HG03135 (cell line): ENCODE measurements at regions not wholly inside any gene's neighbourhood (a gene's known extent, or its start where the extent isn't known, plus 50 kb on each side); places are given as distances from the start of the nearest gene placed in this dataset.
"Not testable (repeated sequence)": the region's sequence is repeated elsewhere in the genome, so short reads cannot be mapped to it uniquely, and the experiment has no call there.

Experiments
- ATAC-seq: cut with Tn5 transposase; IDR thresholded peaks from one replicate; pipeline ENCODE4 v1.9.1; 2021; ENCODE audit warnings: mild to moderate bottlenecking, moderate library complexity; ENCODE audit not compliant: unreplicated experiment

GRCh38 chr2:64910972-64911433, 78.2 kb upstream of the SLC1A4 start:
- no peak for ATAC-seq

GRCh38 chr2:64913357-64913869, 75.8 kb upstream of the SLC1A4 start:
- no peak for ATAC-seq

GRCh38 chr2:64914247-64914646, 75.0 kb upstream of the SLC1A4 start:
- no peak for ATAC-seq

- peak; percentile 58 for ATAC-seq
These were observed 74.3 kb upstream of the SLC1A4 start for GRCh38 chr2:64914735-64915509.

- peak; percentile 7 for ATAC-seq
These were observed 73.7 kb upstream of the SLC1A4 start for GRCh38 chr2:64915510-64915900.

- ATAC-seq, result no peak
These were observed 70.8 kb upstream of the SLC1A4 start for GRCh38 chr2:64918220-64918886.

GRCh38 chr2:64919261-64919660, 69.9 kb upstream of the SLC1A4 start:
- ATAC-seq, result no peak

GRCh38 chr2:64922482-64923384, 66.5 kb upstream of the SLC1A4 start:
- no peak for ATAC-seq

- ATAC-seq, result no peak
These were observed 65.9 kb upstream of the SLC1A4 start for GRCh38 chr2:64923385-64923710.

- no peak for ATAC-seq
These were observed 64.8 kb upstream of the SLC1A4 start for GRCh38 chr2:64924170-64924934.

GRCh38 chr2:64925930-64926722, 63.1 kb upstream of the SLC1A4 start:
- not testable (repeated sequence) for ATAC-seq

GRCh38 chr2:64928813-64929212, 60.4 kb upstream of the SLC1A4 start:
- no peak for ATAC-seq

GRCh38 chr2:64929333-64929732, 59.9 kb upstream of the SLC1A4 start:
- no peak for ATAC-seq

- ATAC-seq, result no peak
These were observed 58.9 kb upstream of the SLC1A4 start for GRCh38 chr2:64930258-64930671.

GRCh38 chr2:64931246-64932115, 57.7 kb upstream of the SLC1A4 start:
- no peak for ATAC-seq

- no peak for ATAC-seq
These were observed 57.2 kb upstream of the SLC1A4 start for GRCh38 chr2:64932116-64932370.

- ATAC-seq, result peak; percentile 81
These were observed 56.6 kb upstream of the SLC1A4 start for GRCh38 chr2:64932371-64933216.

GRCh38 chr2:64934530-64934929, 54.7 kb upstream of the SLC1A4 start:
- ATAC-seq, result no peak
